ENCODE measurements at regions not wholly inside any gene's neighbourhood (a gene's known extent, or its start where the extent isn't known, plus 50 kb on each side); places are given as distances from the start of the nearest gene placed in this dataset.

DNA sequence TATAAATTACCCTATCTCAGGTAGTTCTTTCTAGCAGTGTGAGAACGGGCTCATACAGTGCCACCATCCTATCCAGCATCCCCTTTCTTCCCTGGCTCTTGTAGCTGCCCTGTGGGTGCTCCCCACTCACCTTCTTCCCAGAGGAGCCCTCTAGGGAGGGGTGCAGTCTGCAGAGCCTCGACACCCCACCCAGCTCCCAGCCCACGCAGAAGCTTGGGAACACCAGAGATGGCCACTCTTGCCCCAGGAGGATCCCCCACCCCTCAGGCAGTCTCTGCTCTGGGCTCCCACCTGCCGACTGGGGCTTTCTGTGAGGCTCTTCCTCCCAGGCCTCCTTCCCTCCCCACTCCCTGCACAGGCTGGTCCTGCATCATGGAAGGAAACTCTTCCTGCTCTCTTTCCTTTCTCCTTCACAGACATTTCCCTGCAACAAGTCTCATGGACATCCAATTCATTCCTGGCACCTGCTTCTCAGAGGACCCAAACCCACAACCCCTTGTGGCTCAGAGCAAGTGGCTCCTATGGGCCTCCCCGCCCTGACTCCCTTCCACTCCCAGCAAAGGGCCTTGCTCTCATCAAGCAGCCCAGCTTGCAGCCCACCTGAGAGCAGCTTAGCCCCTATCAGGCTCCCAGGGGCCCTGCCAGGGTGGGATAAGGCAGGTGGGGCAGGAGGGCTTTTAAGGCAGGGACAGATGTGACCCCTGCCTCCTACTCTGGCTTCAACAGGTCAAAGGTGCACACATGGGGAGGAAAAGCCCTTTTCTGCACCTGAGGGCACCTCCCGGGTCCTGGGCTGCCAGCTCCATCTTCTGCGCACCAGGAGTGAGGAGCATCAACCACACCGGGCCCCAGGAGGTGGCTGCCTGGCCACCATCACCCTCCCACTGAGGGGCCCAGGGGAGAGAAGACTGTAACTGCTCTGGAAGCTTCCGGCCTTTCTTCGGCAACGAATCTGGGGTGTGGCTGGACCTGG lies 263.8 kb upstream of the TNRC6C start:
- no peak for DNase-seq

DNA sequence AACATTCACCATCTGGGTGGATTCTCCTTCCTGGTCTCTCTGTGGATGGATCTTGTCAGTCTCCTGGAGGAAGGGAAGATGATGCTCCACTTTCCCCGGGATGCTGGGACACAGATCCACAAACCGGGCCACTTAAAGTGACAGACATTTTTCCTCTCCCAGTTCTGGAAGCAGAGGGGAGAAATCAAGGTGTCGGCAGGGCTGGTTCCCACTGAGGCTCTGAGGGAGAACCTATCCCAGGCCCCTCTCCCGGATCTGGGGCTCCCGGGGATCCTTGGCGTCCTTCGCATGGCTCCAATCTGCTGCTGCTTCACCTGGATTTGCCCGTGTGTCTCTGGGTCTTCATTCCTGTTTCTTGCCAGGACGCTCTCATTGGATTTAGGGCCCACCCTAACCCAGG lies 263.1 kb upstream of the TNRC6C start:
- no peak for DNase-seq

DNA sequence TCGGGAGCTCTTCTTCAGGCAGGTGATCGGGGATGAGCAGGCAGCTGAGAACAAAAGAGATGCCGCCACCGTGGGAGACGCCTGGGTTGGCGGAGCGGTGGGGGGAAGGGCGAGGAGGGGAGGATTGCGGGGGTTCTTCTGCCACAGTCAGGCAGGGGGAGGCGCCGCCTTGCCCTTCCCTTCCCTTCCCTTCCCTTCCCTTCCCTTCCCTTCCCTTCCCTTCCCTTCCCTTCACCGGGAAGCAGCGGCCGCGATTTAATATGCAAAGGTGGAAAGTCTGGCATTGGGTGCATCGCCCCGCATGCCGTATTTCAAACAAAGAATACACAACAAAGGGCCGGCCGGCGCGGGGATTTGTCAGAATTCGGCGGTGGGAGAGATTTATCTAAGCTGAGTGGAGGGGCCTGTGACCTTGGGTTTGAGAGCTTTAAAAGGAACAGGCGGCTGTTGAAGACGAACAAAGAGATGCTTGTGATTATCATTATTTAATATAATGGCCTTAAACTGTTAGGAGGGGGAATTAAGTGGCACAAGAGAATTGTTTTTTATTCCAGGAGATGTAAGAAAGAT lies 262.3 kb upstream of the TNRC6C start:
- no peak for DNase-seq

DNA sequence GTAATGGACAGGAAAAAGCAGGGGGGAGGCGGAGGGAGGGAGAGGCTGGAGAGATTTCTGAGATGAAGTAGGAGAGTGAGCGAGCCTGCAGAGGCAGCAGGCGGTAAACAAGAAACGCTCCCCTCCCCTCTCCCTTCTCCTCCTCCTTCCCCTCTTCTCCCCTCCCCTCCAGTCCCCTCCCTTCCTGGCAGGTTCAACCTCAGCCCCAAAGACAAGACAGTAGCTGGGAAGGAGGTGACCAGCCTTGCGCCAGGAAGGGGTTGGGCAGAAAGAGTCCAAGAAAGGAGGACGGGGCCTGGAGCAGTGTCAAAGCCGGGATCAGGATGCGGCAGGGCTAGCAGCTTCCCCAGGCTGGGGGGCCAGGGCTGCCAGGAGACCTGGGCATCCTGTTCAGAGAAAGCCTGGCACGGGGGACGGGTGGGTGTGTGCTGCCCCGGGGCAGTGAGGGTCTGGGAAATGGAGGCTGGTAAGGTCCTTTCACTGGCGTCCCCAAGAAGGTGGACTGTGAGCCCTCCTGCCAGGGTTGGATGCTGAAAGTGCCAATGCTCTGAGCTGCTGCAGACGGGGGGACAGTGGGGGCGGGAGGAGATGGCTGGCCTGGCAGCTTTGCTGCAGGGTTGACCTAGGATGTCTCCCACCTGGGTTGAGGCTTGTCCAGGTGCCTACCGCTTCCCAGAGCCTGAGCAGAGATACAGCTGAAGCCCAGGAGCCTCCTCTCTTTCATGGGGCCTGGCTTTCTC lies 261.6 kb upstream of the TNRC6C start:
- no peak for DNase-seq

DNA sequence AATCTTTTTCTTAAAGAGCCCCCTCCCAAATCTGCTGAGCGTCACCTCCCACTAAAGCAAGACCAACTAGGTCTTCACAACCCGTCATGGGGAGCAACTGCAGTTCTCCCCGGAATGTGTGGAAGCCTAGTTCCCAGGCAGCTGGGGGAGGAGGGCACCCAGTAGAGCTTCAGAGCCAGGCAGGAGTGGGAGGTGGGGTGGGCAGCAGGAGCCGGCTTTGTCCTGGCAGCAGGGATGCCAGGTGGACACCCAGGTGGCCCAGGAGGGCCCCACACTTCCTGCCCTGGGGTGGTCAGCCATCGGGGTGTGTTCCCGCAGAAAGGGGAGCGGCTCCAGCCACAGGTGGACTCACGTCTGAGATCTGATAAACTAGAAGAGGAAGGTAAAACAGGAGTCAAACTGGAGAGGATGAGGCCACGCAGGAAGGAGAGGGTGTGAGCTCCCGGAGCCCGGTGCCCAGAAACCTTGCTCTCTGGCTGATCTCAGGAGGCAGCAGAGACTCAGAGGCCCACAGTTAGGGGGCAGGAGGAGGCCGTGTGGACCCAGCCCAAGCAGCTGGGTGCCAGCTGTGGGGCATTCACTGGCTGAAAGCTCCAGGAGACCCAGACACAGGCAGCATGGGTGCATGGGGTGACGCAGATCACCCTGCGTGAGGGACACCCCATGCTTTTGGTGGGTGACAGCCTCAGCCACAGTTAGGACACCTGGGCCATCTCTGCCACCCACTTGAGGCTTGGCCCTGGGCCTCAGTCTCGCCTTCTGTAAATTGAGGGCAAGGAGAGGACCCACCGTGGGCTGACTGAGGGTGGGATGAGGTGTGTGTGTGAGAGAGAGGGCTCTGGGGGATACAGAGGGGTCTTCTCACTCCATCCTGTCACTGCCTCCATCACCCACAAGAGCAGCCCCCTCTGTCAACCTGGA lies 260.8 kb upstream of the TNRC6C start:
- DNase-seq: no peak

DNA sequence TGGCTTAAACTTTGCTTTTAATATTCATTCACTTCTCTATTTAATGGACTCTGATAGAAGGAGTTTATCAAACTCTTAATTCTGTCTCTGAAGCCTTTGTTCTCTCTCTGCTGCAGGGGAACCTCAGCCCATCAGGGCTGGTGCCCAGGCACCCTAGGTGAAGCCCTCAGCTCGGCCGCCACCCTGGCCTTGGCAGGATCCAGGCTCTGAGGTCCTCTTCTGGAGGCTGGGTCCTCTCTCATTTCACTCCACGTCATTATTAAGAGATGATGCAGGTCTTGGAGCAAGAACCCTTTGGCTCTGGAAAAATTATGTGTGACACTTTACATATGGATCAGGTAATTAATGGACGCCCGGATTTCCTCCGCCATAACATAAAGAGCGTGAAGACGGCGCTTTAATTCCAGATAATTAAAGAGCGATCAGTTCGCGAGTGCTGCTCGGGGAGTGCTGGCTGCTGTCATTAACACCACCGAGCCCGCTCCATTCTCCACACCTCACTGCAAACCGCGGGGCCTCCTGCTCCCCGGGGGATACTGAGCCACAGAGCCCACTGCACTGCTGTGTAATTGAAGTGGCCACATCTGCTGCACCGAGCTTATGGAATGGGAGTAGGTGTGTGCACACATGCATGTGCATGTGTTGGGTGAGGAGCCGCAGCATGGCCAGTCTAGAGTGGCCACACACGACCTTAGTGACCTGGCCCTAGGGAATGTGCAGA lies 259.4 kb upstream of the TNRC6C start:
- DNase-seq: no peak

DNA sequence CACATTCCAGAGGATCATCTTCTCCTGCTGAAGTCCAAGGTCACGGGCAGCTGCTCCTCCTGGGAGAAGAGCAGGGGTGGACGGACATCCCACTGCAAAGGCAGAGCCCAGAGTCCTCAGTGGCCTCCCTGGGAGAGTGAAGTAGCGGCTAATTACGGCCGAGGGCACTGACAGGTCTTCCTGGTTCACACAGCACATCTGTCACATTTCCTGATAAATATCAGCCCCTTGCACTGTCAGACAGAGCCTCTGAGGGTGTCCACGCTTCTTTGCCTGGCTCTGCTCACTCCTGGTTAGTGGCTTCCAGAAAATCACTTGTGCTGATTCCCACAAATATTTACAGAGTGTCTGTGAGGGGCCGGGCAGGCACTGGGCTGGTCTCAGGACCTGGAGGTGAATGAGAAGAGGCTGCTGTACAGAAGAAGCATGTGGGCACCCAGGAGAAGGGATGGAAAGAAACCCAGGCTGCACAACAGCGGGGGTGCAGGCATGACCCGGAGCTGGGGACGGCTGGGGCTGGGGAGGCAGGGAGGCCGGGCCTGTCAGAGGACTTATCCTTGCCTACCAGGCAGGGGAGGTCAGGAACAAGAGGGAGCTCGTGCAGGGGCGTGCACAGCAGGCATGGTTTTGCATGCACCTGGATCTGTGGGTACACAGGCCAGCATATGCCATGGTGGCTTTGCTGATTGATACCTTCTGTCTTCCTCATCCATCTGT lies 258.2 kb upstream of the TNRC6C start:
- DNase-seq: no peak

DNA sequence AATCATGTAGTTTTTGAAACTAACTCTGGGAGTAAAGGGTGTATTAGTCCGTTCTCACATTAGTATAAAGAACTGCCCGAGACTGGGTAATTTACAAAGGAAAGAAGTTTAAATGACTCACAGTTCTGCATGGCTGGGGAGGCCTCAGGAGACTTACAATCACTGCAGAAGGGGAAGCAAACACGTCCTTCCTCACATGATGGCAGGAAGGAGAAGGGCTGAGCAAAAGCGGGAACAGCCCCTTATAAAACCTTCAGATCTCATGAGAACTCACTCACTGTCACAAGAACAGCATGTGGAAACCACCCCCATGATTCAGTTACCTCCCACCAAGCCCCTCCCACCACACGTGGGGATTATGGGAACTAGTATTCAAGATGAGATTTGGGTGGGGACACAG lies 256.5 kb upstream of the TNRC6C start:
- DNase-seq: no peak

DNA sequence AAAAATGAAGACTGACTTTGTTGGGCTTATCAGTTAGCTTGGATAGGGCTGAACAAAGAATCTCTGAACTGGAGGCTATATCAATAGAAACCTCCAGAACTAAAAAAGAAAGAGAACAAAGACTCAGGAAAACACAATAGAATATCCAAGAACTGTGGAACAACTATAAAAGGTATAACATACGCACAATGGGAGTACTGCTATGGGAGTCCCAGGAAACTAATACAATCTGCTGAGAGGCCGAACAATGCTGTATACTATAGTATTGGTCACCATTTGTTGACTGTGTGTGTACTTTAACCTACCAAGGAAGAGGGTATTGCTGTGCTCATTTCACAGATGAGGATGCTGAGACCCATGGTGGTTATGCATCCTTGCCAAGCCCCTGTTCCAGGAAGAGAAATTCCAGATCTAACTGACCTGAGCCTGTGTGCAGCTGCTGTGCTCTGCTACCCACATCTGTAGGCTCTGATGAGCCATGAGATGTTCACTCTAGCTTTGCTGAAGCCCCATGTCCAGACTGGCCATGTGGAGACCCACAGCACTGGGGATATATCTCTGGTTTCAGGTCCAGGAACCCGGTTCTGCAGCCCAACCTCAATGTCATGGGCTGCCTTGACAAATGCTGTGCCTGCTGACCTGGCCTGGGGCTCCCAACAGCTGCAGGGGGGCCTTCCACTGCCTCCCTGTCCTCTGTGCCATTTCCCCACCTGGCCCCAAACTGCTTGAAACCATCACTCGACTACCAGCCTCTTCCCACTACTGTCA lies 254.3 kb upstream of the TNRC6C start:
- DNase-seq: no peak

DNA sequence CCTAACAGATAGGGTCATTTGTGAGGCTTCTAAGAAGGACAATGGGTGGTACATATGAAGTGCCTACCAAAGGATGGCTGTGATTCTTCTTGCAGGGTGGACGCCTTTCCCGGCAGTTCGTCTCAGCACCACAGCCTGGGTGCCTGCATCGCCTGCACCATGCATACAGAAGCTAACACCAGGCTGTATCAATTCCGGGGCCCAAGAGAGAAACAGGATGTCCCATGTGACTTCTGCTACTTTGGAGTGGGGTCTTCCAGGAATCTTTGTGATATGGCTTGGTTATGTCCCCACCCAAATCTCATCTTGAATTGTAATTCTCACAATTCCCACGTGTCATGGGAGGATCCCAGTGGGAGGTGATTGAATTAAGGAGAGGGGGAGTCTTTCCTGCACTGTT lies 251.6 kb upstream of the TNRC6C start:
- no peak for DNase-seq

DNA sequence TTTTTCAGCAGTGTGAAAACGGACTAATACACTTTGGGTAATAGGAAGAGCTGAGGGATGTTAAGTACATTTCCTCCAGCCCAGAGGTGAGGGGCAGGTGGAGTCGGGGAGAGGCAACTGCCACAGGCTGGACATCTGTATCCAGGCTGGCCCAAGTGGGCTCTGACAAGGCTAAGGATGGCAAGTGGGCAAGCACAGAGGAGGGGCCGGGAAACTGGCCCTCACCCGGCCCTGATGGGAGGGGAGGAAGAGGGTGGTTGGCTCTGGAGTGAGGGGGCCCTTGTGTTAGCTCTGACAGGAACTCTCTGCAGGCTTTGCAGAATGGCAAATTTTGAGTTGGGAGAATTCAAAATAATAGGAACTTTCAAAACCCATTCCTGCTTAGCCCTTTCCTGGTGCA lies 251.0 kb upstream of the TNRC6C start:
- DNase-seq: no peak

DNA sequence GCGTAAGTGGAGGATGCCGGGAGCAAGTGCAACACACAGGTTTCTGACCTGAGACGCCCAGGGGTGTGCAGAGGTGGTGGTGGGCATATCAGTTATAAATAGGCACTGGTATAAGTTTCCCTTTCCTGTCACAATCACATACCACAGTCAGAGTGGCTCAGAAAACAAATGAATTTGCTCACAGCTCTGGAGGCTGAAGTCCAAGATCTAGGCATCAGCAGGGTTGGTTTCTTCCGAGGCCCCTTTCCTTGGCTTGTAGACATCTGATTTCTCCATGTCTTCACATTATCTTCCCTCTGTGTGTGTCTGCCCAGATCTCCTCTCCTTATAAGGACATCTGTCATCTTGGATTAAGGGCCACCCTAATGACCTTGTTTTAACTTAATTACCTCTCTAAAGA lies 250.5 kb upstream of the TNRC6C start:
- DNase-seq: no peak

DNA sequence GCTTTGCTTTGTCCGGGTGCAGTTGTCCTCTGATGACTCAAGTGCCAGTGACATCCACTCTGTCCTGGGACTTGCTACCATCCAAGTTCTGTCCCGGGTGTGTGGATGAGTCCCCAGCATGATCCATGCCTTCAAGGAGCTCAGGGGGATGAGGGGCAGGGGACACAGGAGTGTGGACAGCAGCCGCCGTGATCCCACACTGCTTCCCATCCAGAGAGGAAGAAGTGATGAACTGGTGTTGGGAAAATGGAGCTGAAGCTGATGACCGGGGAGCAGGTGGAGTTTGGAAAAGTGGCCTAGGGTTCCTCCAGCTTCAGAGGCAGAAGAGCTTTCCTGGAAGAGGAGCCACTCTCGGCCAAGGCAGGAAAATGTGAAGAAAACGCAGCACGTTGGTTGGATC lies 249.6 kb upstream of the TNRC6C start:
- no peak for DNase-seq

DNA sequence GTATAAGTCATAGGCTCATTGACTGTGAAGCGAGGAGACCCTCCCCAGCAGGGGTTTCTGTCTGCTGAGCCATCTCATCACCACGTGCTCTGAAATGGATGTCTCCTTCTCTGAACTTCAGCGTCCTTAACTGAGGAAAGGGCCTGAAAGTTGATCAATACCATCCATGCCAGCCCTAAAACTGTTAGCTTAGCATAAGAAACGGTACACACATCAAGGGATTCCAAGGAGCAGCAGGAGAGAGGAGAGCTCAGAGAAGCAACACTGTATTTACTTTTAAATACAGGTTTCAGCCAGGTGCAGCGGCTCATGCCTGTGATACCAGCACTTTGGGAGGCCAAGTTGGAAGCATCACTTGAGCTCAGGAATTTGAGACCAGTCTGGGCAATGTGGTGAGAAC lies 248.9 kb upstream of the TNRC6C start:
- DNase-seq: no peak

DNA sequence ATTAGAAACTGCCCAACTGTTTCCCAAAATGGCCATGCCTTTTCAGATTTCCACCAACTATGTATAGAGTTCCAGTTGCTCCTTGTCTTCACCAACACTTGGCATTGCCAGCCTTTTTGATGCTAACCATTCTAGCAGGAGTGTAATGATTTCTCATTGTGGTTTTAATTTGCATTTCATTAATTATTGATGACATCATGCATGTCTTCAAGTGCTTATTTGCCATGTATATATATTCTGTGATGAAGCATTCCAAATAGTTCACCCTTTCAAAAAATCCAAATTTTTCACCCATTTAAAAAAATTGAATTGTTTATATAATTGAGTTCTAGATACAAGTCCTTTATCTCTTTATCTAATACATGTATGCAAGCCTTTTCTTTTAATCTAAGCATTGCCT lies 245.9 kb upstream of the TNRC6C start:
- DNase-seq: no peak

DNA sequence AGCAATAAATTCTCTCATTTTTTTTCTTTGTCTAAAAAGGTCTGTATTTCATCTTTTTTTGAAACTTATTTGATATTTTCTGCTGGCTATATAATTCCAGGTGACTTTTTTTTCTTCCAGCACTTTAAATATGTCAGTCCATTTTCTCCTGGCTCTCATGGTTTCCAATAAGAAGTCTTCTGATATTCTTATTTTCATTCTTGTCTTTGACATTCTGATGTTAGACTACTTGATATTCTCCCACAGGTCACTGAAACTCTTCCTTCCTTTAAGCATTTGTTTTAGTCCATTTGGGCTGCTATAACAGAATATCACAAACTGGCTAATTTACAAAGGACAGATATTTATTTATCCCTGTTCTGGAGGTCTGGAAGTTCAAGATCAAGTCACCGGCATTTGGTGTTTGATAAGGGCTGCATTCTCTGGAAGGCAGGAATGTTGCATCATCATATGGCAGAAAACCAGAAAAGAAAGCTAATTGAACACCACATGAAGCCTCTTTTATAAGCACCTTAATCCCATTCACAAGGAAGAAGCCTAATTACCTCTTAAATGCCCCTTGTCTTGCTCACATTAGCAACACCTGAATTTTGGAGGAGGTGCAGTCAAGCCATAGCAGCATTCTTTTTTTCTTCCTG lies 242.1 kb upstream of the TNRC6C start:
- DNase-seq: no peak

DNA sequence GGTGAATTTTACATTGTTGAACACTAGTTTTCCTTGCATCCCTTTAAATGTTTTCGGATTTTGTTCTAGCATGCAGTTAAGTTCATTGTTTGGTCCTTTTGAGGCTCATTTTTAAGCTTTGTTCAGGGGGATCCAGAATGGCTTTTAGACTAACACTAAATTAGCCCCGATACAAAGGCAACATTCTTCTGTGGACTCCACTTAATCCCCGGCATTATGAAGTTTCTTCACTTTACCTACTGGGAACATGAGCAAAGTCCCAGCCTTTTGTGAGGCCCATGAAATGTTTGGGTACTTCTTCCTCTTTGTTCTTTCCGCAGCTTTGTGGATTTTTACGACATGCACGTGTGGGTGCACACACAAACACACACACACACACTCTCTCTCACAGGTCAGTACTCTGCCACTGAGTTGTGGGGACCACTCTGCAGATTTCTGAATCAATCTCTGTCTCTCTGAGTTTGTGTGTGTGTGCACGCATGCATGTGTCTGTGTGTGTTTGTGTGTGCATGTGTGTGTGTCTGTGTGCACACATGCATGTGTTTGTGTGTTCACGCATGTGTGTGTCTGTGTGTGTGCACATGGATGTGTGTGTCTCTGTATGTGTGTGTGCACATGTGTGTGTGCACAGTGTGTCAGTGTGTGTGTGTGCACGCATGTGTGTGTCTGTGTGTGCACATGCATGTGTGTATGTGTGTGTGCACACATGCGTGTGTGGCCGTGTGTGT lies 240.4 kb upstream of the TNRC6C start:
- no peak for DNase-seq

DNA sequence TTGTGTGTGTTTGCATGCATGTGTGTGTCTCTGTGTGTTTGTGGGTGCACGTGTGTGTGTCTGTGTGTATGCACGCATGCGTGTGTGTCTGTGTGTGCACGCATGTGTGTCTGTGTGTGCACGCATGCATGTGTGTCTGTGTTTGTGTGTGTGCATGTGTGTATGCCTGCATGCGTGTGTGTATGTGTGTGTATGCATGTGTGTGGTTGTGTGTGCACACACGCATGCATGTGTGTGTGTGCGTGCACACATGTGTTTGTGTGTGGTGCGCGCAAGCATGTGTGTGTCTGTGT lies 239.9 kb upstream of the TNRC6C start:
- DNase-seq: no peak

DNA sequence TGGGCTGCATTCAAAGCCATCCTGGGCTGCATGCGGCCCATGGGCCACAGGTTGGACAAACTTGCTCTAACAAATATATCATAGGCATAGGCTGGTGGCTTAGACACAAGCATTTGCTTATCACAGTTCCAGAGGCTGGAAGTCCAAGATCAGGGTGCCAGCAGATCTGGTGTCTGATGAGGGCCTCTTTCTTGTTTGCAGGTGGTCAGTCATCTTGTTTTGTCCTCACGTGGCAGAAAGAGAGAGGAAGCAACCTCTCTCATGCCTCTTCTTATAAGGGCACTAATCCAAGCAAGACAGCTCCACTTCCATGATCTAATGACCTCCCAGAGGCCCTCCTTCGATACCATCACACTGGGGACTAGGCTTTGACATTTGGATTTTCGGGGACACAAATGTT lies 238.7 kb upstream of the TNRC6C start:
- DNase-seq: no peak

Measured in NCI-H1048 (cell line).